ENCODE measurements at regions not wholly inside any gene's neighbourhood (a gene's known extent, or its start where the extent isn't known, plus 50 kb on each side); places are given as distances from the start of the nearest gene placed in this dataset.

DNA sequence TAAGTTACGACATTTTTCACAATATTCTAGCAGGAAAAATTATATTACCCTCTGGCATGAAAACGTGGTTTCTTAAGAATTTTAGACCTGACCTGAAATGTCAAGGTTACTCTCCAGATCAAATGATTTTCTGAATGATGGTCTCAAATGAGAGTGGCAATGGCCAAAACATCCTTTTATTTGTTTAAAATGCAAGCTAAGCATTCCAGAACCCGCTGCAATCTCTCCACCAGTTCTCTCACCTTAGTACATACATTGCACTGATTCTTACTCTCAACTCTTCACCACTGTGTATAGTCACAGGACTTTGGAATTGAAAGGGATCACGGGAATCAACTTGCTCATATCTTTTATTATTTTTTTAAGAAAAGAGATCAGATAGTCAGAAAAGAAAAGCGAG lies 391.6 kb upstream of the LRATD1 start:
- Histone ChIP-seq H3K4me1 (no peaks in the 10 kb centered on the region), H3K4me3 (no peak overlapping the region), H3K9me3 (no peaks in the 10 kb centered on the region), H3K36me3 (no peaks in the 10 kb centered on the region), H3K27me3 (no peaks in the 10 kb centered on the region), H3K27ac (no peak overlapping the region)
- 56% methylated on average over 5 of the region's 5 CpGs for WGBS (ENCODE audit: insufficient coverage, low coverage, low lambda C conversion rate, missing lambda C conversion rate)
- intact Hi-C loops (cut with DNase I) = no loop called here
- TF ChIP-seq, protein P1, sequence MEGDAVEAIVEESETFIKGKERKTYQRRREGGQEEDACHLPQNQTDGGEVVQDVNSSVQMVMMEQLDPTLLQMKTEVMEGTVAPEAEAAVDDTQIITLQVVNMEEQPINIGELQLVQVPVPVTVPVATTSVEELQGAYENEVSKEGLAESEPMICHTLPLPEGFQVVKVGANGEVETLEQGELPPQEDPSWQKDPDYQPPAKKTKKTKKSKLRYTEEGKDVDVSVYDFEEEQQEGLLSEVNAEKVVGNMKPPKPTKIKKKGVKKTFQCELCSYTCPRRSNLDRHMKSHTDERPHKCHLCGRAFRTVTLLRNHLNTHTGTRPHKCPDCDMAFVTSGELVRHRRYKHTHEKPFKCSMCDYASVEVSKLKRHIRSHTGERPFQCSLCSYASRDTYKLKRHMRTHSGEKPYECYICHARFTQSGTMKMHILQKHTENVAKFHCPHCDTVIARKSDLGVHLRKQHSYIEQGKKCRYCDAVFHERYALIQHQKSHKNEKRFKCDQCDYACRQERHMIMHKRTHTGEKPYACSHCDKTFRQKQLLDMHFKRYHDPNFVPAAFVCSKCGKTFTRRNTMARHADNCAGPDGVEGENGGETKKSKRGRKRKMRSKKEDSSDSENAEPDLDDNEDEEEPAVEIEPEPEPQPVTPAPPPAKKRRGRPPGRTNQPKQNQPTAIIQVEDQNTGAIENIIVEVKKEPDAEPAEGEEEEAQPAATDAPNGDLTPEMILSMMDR (IDR thresholded peaks at IDR 0.05) = no peak
- no peak for TF ChIP-seq POLR2A (IDR thresholded peaks at IDR 0.05)
- no peak for ATAC-seq
- DNase-seq = no peak

DNA sequence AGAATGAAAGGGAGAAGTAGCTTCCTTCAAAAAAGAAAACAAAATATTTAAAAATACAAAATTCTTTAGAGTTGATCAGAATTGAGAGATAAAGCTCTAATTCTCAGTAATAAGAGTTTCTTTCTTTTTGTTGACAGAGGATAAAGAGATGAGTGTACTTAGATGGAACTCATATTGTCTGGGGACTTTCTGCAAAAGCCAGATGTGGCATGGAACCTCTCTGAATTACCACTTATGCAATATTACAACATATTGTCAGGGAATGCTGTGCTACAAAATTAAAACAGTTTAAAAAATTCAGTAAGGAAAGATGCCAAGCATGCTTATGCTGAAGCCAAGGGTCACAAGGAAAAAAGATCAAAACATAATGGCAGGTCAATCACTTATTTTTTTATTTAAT lies 386.6 kb upstream of the LRATD1 start:
- Histone ChIP-seq H3K27ac (no peak overlapping the region), H3K4me1 (no peaks in the 10 kb centered on the region), H3K9me3 (no peaks in the 10 kb centered on the region), H3K4me3 (no peak overlapping the region), H3K27me3 (no peaks in the 10 kb centered on the region), H3K36me3 (no peaks in the 10 kb centered on the region)
- no peak for TF ChIP-seq POLR2A (IDR thresholded peaks at IDR 0.05)
- TF ChIP-seq, protein P1 (IDR thresholded peaks at IDR 0.05) = no peak
- no peak for ATAC-seq
- DNase-seq = no peak
- intact Hi-C loops (cut with DNase I) = no loop called here

GRCh38 chr2:14255135-14255820 lies 377.2 kb upstream of the LRATD1 start:
- intact Hi-C loops (cut with DNase I) = no loop called here
- ATAC-seq (no peak), DNase-seq (no peak)
- Histone ChIP-seq H3K27ac (no peak overlapping the region), H3K4me3 (no peak overlapping the region), H3K9me3 (no peaks in the 10 kb centered on the region), H3K27me3 (no peaks in the 10 kb centered on the region), H3K36me3 (no peaks in the 10 kb centered on the region), H3K4me1 (no peaks in the 10 kb centered on the region)
- 83% methylated on average over 7 of the region's 18 CpGs for WGBS (ENCODE audit: insufficient coverage, low coverage, low lambda C conversion rate, missing lambda C conversion rate)
- TF ChIP-seq POLR2A (IDR thresholded peaks at IDR 0.05) = no peak
- TF ChIP-seq, protein P1 (IDR thresholded peaks at IDR 0.05) = no peak

DNA sequence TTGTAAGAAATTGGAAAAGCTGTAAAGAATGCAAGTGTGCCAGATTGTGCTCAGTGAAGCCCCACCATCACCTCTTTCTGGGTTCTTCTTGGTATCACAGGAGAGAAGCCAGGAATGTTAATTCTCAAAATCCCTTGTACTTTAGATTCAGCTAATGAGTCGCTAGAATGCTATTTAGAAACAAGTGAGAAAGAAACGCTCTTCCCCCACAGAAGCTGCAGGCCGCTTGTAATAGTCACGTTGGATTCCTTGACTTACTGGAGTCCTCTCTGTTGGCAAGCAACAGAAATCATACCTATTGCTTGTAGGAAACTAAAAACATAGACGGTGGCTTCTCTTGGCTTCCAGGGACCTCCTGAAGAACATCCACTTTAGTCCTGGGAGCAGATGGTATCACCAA lies 375.6 kb upstream of the LRATD1 start:
- no peaks in the 10 kb centered on the region for H3K27me3 ChIP-seq
- intact Hi-C loops (cut with DNase I) = no loop called here
- WGBS (ENCODE audit: insufficient coverage, low coverage, low lambda C conversion rate, missing lambda C conversion rate) = 73% methylated on average over 4 of the region's 5 CpGs

More for the DNA sequence above, 375.6 kb upstream of the LRATD1 start:
- ATAC-seq (no peak), DNase-seq (no peak)
- no peak overlapping the region for H3K4me3 ChIP-seq
- TF ChIP-seq, protein P1 (IDR thresholded peaks at IDR 0.05) = no peak
- TF ChIP-seq POLR2A (IDR thresholded peaks at IDR 0.05) = no peak
- H3K9me3 ChIP-seq = no peaks in the 10 kb centered on the region
- no peaks in the 10 kb centered on the region for H3K36me3 ChIP-seq
- no peaks in the 10 kb centered on the region for H3K4me1 ChIP-seq
- H3K27ac ChIP-seq = no peak overlapping the region

All from right lobe of liver (tissue), 6 donors.